Upper lobe of left lung (tissue), 4 donors: ENCODE measurements at regions not wholly inside any gene's neighbourhood (a gene's known extent, or its start where the extent isn't known, plus 50 kb on each side); places are given as distances from the start of the nearest gene placed in this dataset.

Experiments used
- CTCF ChIP-seq, 6 experiments: fragments of 450-650 bp in 4 of 6; fragments of 200-600 bp in 2 of 6; sonication (generic) in 2 of 6; IDR thresholded peaks; one replicate each; pipeline ENCODE4 v1.5.1; 2016 to 2019; ENCODE audit warnings: antibody characterized with exemption in 6 of 6
- POLR2A ChIP-seq, 4 donors: fragments of 450-650 bp; IDR thresholded peaks; one replicate each; pipeline ENCODE4 v1.5.1; 2016 to 2017; ENCODE audit warnings: antibody characterized with exemption in 4 of 4, mild to moderate bottlenecking in 2 of 4

GRCh38 chr18:22559414-22560274, 141.9 kb upstream of the CTAGE1 start:
- TF ChIP-seq CTCF (IDR thresholded peaks at IDR 0.05) = peak in 4 of 6 experiments; percentile 34 to 50 (median 38)
- no peak for TF ChIP-seq POLR2A (IDR thresholded peaks at IDR 0.05)
